OCI-LY1 (cell line): ENCODE measurements at regions not wholly inside any gene's neighbourhood (a gene's known extent, or its start where the extent isn't known, plus 50 kb on each side); places are given as distances from the start of the nearest gene placed in this dataset.

ENCODE experiments used
- H2AFZ ChIP-seq: fragments of 200-600 bp; sonication (generic), shearing (Covaris generic); 2 replicates; pipeline ENCODE4 v1.6.0; 2014; ENCODE audit warnings: antibody characterized with exemption, mild to moderate bottlenecking, low read length
- H3F3A ChIP-seq: fragments of 200-600 bp; sonication (generic), shearing (Covaris generic); 2 replicates; pipeline ENCODE4 v1.6.0; 2014; ENCODE audit warnings: mild to moderate bottlenecking, antibody characterized with exemption, low read length, moderate library complexity; ENCODE audit not compliant: insufficient read depth
- H3K27ac ChIP-seq: fragments of 200-600 bp; sonication (generic); 2 replicates; pipeline ENCODE4 v1.5.1; 2014; ENCODE audit warnings: low read length, mixed run types, mild to moderate bottlenecking, low read depth; ENCODE audit not compliant: poor library complexity, severe bottlenecking
- H3K27me3 ChIP-seq: fragments of 200-600 bp; sonication (generic); 2 replicates; pipeline ENCODE4 v1.6.0; 2014; ENCODE audit warnings: antibody characterized with exemption, mild to moderate bottlenecking, low read length, moderate library complexity; ENCODE audit not compliant: insufficient read depth
- H3K36me3 ChIP-seq: fragments of 200-600 bp; sonication (generic); 2 replicates; pipeline ENCODE4 v1.6.1; 2014; ENCODE audit warnings: mild to moderate bottlenecking, antibody characterized with exemption, low read length, moderate library complexity, mixed read lengths; ENCODE audit not compliant: insufficient read depth
- H3K4me1 ChIP-seq: fragments of 200-600 bp; sonication (generic); 2 replicates; pipeline ENCODE4 v1.5.1; 2014; ENCODE audit warnings: mild to moderate bottlenecking, low read length, moderate library complexity; ENCODE audit not compliant: insufficient read depth, severe bottlenecking
- H3K4me2 ChIP-seq: fragments of 200-600 bp; sonication (generic), shearing (Covaris generic); 2 replicates; pipeline ENCODE4 v1.6.1; 2014; ENCODE audit warnings: low read length
- H3K4me3 ChIP-seq: fragments of 200-600 bp; sonication (generic); 2 replicates; pipeline ENCODE4 v1.5.1; 2014; ENCODE audit warnings: low read length, low read depth, mild to moderate bottlenecking, mixed read lengths; ENCODE audit not compliant: poor library complexity, severe bottlenecking
- H3K79me2 ChIP-seq: fragments of 200-600 bp; shearing (Covaris generic); 2 replicates; pipeline ENCODE4 v1.6.1; 2016; ENCODE audit warnings: mixed run types, low read length, mixed read lengths; ENCODE audit not compliant: insufficient read depth
- H3K9ac ChIP-seq: fragments of 200-600 bp; sonication (generic), shearing (Covaris generic); 2 replicates; pipeline ENCODE4 v1.6.1; 2014; ENCODE audit warnings: mild to moderate bottlenecking, low read length, mixed read lengths
- H3K9me2 ChIP-seq: fragments of 200-600 bp; sonication (generic), shearing (Covaris generic); 2 replicates; pipeline ENCODE4 v1.6.1; 2014; ENCODE audit warnings: low read depth, mild to moderate bottlenecking, low read length, mixed read lengths
- H3K9me3 ChIP-seq: fragments of 200-600 bp; shearing (Covaris generic); 2 replicates; pipeline ENCODE4 v1.6.1; 2014; ENCODE audit warnings: low read length, mixed read lengths
- H4K20me1 ChIP-seq: fragments of 200-600 bp; sonication (generic), shearing (Covaris generic); 2 replicates; pipeline ENCODE4 v1.6.0; 2016; ENCODE audit warnings: mild to moderate bottlenecking, low read length; ENCODE audit not compliant: insufficient read depth
- EZH2 ChIP-seq: fragments of 200-600 bp; sonication (generic), shearing (Covaris generic); IDR thresholded peaks from 2 replicates; pipeline ENCODE4 v1.8.0; 2017; ENCODE audit warnings: borderline replicate concordance, mixed run types, mild to moderate bottlenecking, antibody characterized with exemption, low read length, moderate library complexity, mixed read lengths
- TF ChIP-seq, protein P1 (sequence below): fragments of 200-600 bp; sonication (generic), shearing (Covaris generic); IDR thresholded peaks from 2 replicates; pipeline ENCODE4 v1.5.1; 2017; ENCODE audit warnings: mild to moderate bottlenecking, antibody characterized with exemption, low read length, moderate library complexity, mixed read lengths

DNA sequence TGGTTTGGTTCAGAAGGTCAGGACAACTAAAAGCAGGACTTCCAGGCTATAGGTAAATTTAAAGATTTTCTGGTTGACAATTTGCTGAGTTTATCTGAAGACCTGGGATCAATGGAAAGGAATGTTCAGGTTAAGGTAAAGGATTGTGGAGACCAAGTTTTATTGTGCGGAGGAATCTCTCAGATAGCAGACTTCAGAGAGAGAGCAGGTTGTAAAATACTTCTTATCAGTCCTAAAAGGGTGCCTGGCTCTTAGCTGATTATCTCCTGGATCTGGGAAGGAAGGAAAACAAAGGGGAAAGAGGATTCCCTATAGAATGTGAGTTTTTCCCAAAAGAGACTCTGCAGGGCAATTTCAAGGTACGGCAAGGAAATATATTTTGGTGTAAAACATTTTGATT lies 851.5 kb downstream of the DACH1 start:
- Histone ChIP-seq H4K20me1 (no peaks in the 10 kb centered on the region), H3K9ac (no peak overlapping the region), H3F3A (0 out of 2 replicates have a peak, but pooled peaks cover 3% of the 10 kb centered on the region), H3K9me2 (peaks cover 3% of the 10 kb centered on the region; the same call in 1 of the 2 replicates), H3K9me3 (no peaks in the 10 kb centered on the region), H3K4me3 (no peak overlapping the region), H3K27ac (no peak overlapping the region), H3K79me2 (no peaks in the 10 kb centered on the region), H3K27me3 (no peaks in the 10 kb centered on the region), H2AFZ (no peak overlapping the region), H3K4me2 (no peak overlapping the region), H3K36me3 (no peaks in the 10 kb centered on the region), H3K4me1 (no peaks in the 10 kb centered on the region)
- TF ChIP-seq, protein P1, sequence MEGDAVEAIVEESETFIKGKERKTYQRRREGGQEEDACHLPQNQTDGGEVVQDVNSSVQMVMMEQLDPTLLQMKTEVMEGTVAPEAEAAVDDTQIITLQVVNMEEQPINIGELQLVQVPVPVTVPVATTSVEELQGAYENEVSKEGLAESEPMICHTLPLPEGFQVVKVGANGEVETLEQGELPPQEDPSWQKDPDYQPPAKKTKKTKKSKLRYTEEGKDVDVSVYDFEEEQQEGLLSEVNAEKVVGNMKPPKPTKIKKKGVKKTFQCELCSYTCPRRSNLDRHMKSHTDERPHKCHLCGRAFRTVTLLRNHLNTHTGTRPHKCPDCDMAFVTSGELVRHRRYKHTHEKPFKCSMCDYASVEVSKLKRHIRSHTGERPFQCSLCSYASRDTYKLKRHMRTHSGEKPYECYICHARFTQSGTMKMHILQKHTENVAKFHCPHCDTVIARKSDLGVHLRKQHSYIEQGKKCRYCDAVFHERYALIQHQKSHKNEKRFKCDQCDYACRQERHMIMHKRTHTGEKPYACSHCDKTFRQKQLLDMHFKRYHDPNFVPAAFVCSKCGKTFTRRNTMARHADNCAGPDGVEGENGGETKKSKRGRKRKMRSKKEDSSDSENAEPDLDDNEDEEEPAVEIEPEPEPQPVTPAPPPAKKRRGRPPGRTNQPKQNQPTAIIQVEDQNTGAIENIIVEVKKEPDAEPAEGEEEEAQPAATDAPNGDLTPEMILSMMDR, result no peak
- no peak for TF ChIP-seq EZH2

DNA sequence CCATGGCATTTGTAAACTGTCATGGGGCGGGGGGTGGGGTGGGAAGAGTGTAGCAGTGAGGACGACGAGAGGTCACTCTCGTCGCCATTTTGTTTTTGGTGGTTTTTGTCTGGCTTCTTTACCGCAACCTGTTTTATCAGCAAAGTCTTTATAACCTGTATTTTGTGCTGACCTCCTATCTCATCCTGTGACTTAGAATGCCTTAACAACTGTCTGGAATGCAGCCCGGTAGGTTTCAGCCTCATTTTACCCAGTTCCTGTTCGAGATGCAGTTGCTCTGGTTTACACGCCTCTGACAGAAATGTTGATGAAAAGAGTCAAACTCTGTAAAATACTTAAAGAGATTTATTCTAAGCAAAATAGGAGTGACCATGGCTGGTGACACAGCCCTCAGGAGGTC lies 852.0 kb downstream of the DACH1 start:
- H3F3A ChIP-seq, result 0 out of 2 replicates have a peak, but pooled peaks cover 3% of the 10 kb centered on the region
- H3K27ac ChIP-seq, result no peak overlapping the region
- no peaks in the 10 kb centered on the region for H3K79me2 ChIP-seq
- no peak overlapping the region for H3K4me2 ChIP-seq
- no peaks in the 10 kb centered on the region for H3K4me1 ChIP-seq
- no peak overlapping the region for H3K9ac ChIP-seq
- H3K36me3 ChIP-seq, result no peaks in the 10 kb centered on the region
- no peak overlapping the region for H2AFZ ChIP-seq
- TF ChIP-seq, protein P1, result no peak
- TF ChIP-seq EZH2, result no peak
- no peaks in the 10 kb centered on the region for H3K27me3 ChIP-seq
- no peak overlapping the region for H3K4me3 ChIP-seq
- no peaks in the 10 kb centered on the region for H4K20me1 ChIP-seq
- H3K9me3 ChIP-seq, result no peaks in the 10 kb centered on the region
- peaks cover 3% of the 10 kb centered on the region for H3K9me2 ChIP-seq

DNA sequence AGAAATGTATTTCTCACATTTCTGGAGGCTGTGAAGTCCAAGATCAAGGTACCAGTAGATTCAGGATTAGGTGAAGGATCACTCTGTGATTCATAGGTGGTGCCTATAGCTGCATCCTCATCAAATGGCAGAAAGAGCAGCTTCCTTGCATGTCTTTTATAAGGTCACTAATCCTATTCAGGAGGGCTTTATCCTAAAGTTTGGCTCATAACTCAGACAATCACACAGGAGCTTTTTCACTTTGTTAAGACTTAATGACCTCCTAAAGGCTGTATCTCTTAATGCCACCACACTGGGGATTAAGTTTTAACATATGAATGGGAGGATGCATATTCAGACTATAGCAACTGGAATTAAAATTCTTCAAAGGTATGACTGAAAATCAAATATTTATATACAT lies 861.1 kb downstream of the DACH1 start:
- no peaks in the 10 kb centered on the region; the same call in 1 of the 2 replicates for H4K20me1 ChIP-seq
- no peak overlapping the region for H3K4me2 ChIP-seq
- no peak for TF ChIP-seq EZH2
- TF ChIP-seq, protein P1, result no peak
- no peaks in the 10 kb centered on the region for H3K9me3 ChIP-seq
- H3K4me3 ChIP-seq, result no peak overlapping the region
- no peaks in the 10 kb centered on the region for H3F3A ChIP-seq
- no peaks in the 10 kb centered on the region for H3K79me2 ChIP-seq
- no peaks in the 10 kb centered on the region for H3K36me3 ChIP-seq
- no peak overlapping the region for H2AFZ ChIP-seq
- no peaks in the 10 kb centered on the region for H3K4me1 ChIP-seq
- H3K27me3 ChIP-seq, result no peaks in the 10 kb centered on the region
- no peak overlapping the region for H3K27ac ChIP-seq
- H3K9me2 ChIP-seq, result no peaks in the 10 kb centered on the region; the same call in none of the 2 replicates
- no peak overlapping the region for H3K9ac ChIP-seq
